IMR-90 (cell line): ENCODE measurements at regions not wholly inside any gene's neighbourhood (a gene's known extent, or its start where the extent isn't known, plus 50 kb on each side); places are given as distances from the start of the nearest gene placed in this dataset.

Source experiments
- ATAC-seq: fragments of 200-7000 bp; cut with Tn5 transposase; 2 replicates; pipeline ENCODE4 v1.9.1; 2020; ENCODE audit warnings: low read depth, mild to moderate bottlenecking, moderate library complexity
- BruUV-seq: library from RNA; stranded (reverse); fragments of 400-500 nt; replicated peaks from 2 replicates; lab custom pipeline; 2021; lab: Mats Ljungman, UMichigan
- CTCF ChIA-PET: fragments of 300-600 bp; formaldehyde crosslinking; extraction: SDS; loops from one replicate; lab custom pipeline; 2021; ENCODE audit warnings: antibody characterized with exemption; lab: Yijun Ruan, JAX
- POLR2A ChIA-PET: fragments of 300-600 bp; sonication (Branson Sonifier 250); formaldehyde crosslinking; loops from one replicate; lab custom pipeline; 2022; ENCODE audit warnings: antibody characterized with exemption; ENCODE audit not compliant: unreplicated experiment; lab: Charles Lee
- DNase-seq: peaks from one replicate; pipeline ENCODE4 v3.0.0; 2013
- H2AFZ ChIP-seq: replicated peaks from 2 replicates; pipeline ENCODE3; 2013; ENCODE audit warnings: low read length, mild to moderate bottlenecking; ENCODE audit not compliant: poor library complexity
- H2AK5ac ChIP-seq: 2 replicates; pipeline ENCODE4 v1.6.1; 2013; ENCODE audit warnings: low read depth, low read length, inconsistent platforms
- H2AK9ac ChIP-seq: replicated peaks from 2 replicates; pipeline ENCODE3; 2013; ENCODE audit warnings: mild to moderate bottlenecking, low read depth, low read length, moderate library complexity; ENCODE audit not compliant: poor library complexity
- H2BK120ac ChIP-seq: 2 replicates; pipeline ENCODE4 v1.6.1; 2013; ENCODE audit warnings: low read depth, low read length, inconsistent platforms
- H2BK15ac ChIP-seq: 3 replicates; pipeline ENCODE4 v1.6.1; 2013; ENCODE audit warnings: low read depth, low read length, inconsistent platforms
- H2BK20ac ChIP-seq: 2 replicates; pipeline ENCODE4 v1.6.1; 2013; ENCODE audit warnings: low read depth, mild to moderate bottlenecking, inconsistent platforms, low read length, moderate library complexity
- H2BK5ac ChIP-seq: 2 replicates; pipeline ENCODE4 v1.6.1; 2013; ENCODE audit warnings: mild to moderate bottlenecking, low read depth, low read length, inconsistent platforms; ENCODE audit not compliant: poor library complexity, severe bottlenecking
- H3K14ac ChIP-seq: replicated peaks from 2 replicates; pipeline ENCODE4 v1.6.1; 2013; ENCODE audit warnings: low read depth, low read length, inconsistent platforms
- H3K18ac ChIP-seq: 2 replicates; pipeline ENCODE4 v1.6.1; 2013; ENCODE audit warnings: low read depth, low read length, control low read depth
- H3K23ac ChIP-seq: 2 replicates; pipeline ENCODE4 v1.6.1; 2013; ENCODE audit warnings: low read depth, low read length, inconsistent platforms
- H3K27ac ChIP-seq: 2 replicates; pipeline ENCODE4 v1.5.1; 2013; ENCODE audit warnings: mild to moderate bottlenecking, control low read depth, low read length; ENCODE audit not compliant: insufficient read depth
- H3K27me3 ChIP-seq: 2 replicates; pipeline ENCODE4 v1.6.1; 2013; ENCODE audit warnings: low read length; ENCODE audit not compliant: control insufficient read depth, insufficient read depth
- H3K36me3 ChIP-seq: 2 replicates; pipeline ENCODE4 v1.6.1; 2013; ENCODE audit warnings: low read length, mixed read lengths; ENCODE audit not compliant: control insufficient read depth, insufficient read depth
- H3K4ac ChIP-seq: 2 replicates; pipeline ENCODE4 v1.6.1; 2013; ENCODE audit warnings: low read depth, low read length, inconsistent platforms
- H3K4me1 ChIP-seq: 2 replicates; pipeline ENCODE4 v1.6.1; 2013; ENCODE audit warnings: low read length, mixed read lengths; ENCODE audit not compliant: control insufficient read depth, insufficient read depth
- H3K4me2 ChIP-seq: 2 replicates; pipeline ENCODE4 v1.6.1; 2013; ENCODE audit warnings: low read depth, mild to moderate bottlenecking, control low read depth, low read length, moderate library complexity
- H3K4me3 ChIP-seq: 2 replicates; pipeline ENCODE4 v1.5.1; 2013; ENCODE audit warnings: low read depth, mild to moderate bottlenecking, control low read depth, low read length, moderate library complexity; ENCODE audit not compliant: insufficient read depth
- H3K56ac ChIP-seq: 2 replicates; pipeline ENCODE4 v1.6.1; 2013; ENCODE audit warnings: low read length, inconsistent platforms; ENCODE audit not compliant: insufficient read depth; ENCODE audit errors: extremely low read depth
- H3K79me1 ChIP-seq, 2 experiments: 2 replicates each; pipeline ENCODE4 v1.6.1; 2013; ENCODE audit warnings: low read length in 2 of 2, inconsistent platforms in 1 of 2, low read depth in 1 of 2
- H3K9ac ChIP-seq: 2 replicates; pipeline ENCODE4 v1.6.1; 2013; ENCODE audit warnings: low read depth, low read length, control low read depth
- H3K9me1 ChIP-seq: 2 replicates; pipeline ENCODE4 v1.6.1; 2013; ENCODE audit warnings: low read length, inconsistent platforms; ENCODE audit not compliant: insufficient read depth
- H3K9me3 ChIP-seq: 2 replicates; pipeline ENCODE4 v1.6.1; 2013; ENCODE audit warnings: low read length; ENCODE audit not compliant: control insufficient read depth, insufficient read depth
- H4K20me1 ChIP-seq: 2 replicates; pipeline ENCODE4 v1.6.1; 2013; ENCODE audit warnings: low read length, inconsistent platforms; ENCODE audit not compliant: insufficient read depth
- H4K5ac ChIP-seq: 2 replicates; pipeline ENCODE4 v1.6.1; 2013; ENCODE audit warnings: mild to moderate bottlenecking, low read depth, low read length, control low read depth
- H4K8ac ChIP-seq, 2 experiments: 2 replicates each; pipeline ENCODE4 v1.6.1; 2013; ENCODE audit warnings: low read depth in 2 of 2, low read length in 2 of 2, control low read depth in 1 of 2, inconsistent platforms in 1 of 2
- H4K91ac ChIP-seq: 2 replicates; pipeline ENCODE4 v1.6.1; 2013; ENCODE audit warnings: low read depth, low read length, inconsistent platforms; ENCODE audit not compliant: insufficient read depth
- BHLHE40 ChIP-seq: fragments of 150-350 bp; IDR thresholded peaks from 2 replicates; pipeline ENCODE4 v1.6.1; 2016; ENCODE audit warnings: mild to moderate bottlenecking, low read depth, low read length
- CEBPB ChIP-seq: IDR thresholded peaks from 2 replicates; pipeline ENCODE4 v1.6.1; 2012; ENCODE audit warnings: low read depth, low read length, improper control_type of control experiment
- FOS ChIP-seq: fragments of 150-350 bp; IDR thresholded peaks from 2 replicates; pipeline ENCODE4 v1.6.1; 2016; ENCODE audit warnings: low read depth, low read length
- MAFK ChIP-seq: IDR thresholded peaks from 2 replicates; pipeline ENCODE4 v1.6.1; 2012; ENCODE audit warnings: low read depth, low read length, improper control_type of control experiment
- MAZ ChIP-seq: IDR thresholded peaks from 2 replicates; pipeline ENCODE4 v1.6.1; 2012; ENCODE audit warnings: low read depth, mild to moderate bottlenecking, low read length, improper control_type of control experiment, moderate library complexity, borderline replicate concordance
- MXI1 ChIP-seq: IDR thresholded peaks from 2 replicates; pipeline ENCODE4 v1.6.1; 2012; ENCODE audit warnings: low read depth, mild to moderate bottlenecking, low read length, moderate library complexity, borderline replicate concordance
- NFE2L2 ChIP-seq: fragments of 150-350 bp; IDR thresholded peaks from 2 replicates; pipeline ENCODE4 v1.6.1; 2016; ENCODE audit warnings: low read depth, mild to moderate bottlenecking, low read length
- POLR2A ChIP-seq: IDR thresholded peaks from 2 replicates; pipeline ENCODE4 v1.6.1; 2012; ENCODE audit warnings: mild to moderate bottlenecking, low read depth, low read length
- RAD21 ChIP-seq: IDR thresholded peaks from 2 replicates; pipeline ENCODE4 v1.6.1; 2012; ENCODE audit warnings: low read length, improper control_type of control experiment
- RCOR1 ChIP-seq: IDR thresholded peaks from 2 replicates; pipeline ENCODE4 v1.6.1; 2012; ENCODE audit warnings: mild to moderate bottlenecking, low read length, improper control_type of control experiment; ENCODE audit not compliant: insufficient replicate concordance
- SMC3 ChIP-seq: fragments of 150-350 bp; IDR thresholded peaks from 2 replicates; pipeline ENCODE4 v1.6.1; 2016; ENCODE audit warnings: low read depth, mild to moderate bottlenecking, antibody characterized with exemption, low read length, moderate library complexity
- WGBS, 2 experiments: methylation state at CpG; one replicate each; pipeline versions ENCODE4 v1.1.5 to v1.1.7; 2013; ENCODE audit warnings: missing lambda C conversion rate in 2 of 2; ENCODE audit not compliant: insufficient read length in 1 of 2; ENCODE audit errors: extremely low coverage in 2 of 2; 5-methylcytosine and 5-hydroxymethylcytosine counted together
- dilution Hi-C: fragments of 300-500 bp; cut with HindIII; formaldehyde crosslinking; loops from one replicate; pipeline ENCODE4 v1.14.3; 2018; ENCODE audit warnings: low sequenced_read_pairs; ENCODE audit not compliant: unreplicated experiment
- in situ Hi-C: fragments of 300-500 bp; cut with MboI; formaldehyde crosslinking; loops from 3 replicates; pipeline ENCODE4 v1.14.3; 2019; ENCODE audit warnings: low sequenced_read_pairs, inconsistent platforms, mixed read lengths
- intact Hi-C: fragments of 100-400 bp; cut with micrococcal nuclease; formaldehyde crosslinking; loops from 2 replicates; pipeline ENCODE4 v1.10.0; 2022

- Histone ChIP-seq H3K36me3 (no peaks in the 10 kb centered on the region), H3K4me3 (no peak overlapping the region), H4K20me1 (no peaks in the 10 kb centered on the region), H2BK20ac (no peak overlapping the region), H3K9ac (no peak overlapping the region), H2AFZ (no peak overlapping the region), H3K4me1 (no peaks in the 10 kb centered on the region), H2BK5ac (no peak overlapping the region), H3K4ac (no peak overlapping the region), H3K9me3 (no peaks in the 10 kb centered on the region), H3K23ac (no peak overlapping the region), H3K27ac (no peak overlapping the region), H3K79me1 (no peaks in the 10 kb centered on the region), H3K27me3 (no peaks in the 10 kb centered on the region), H4K5ac (no peak overlapping the region), H3K9me1 (no peaks in the 10 kb centered on the region), H3K14ac (no peak overlapping the region), H4K91ac (no peak overlapping the region), H3K4me2 (no peak overlapping the region), H3K56ac (no peak overlapping the region), H2AK9ac (no peak overlapping the region), H2AK5ac (no peak overlapping the region), H2BK120ac (no peak overlapping the region), H4K8ac (no peak overlapping the region), H3K18ac (no peak overlapping the region), H2BK15ac (no peak overlapping the region)
- BruUV-seq: no TSS peak
- intact Hi-C loops (no loop called here), in situ Hi-C loops (no loop called here), dilution Hi-C loops (no loop called here)
- DNase-seq (no peak), ATAC-seq (no peak)
- TF ChIP-seq MAFK (no peak), MAZ (no peak), RCOR1 (no peak), FOS (no peak), CEBPB (no peak), BHLHE40 (no peak), MXI1 (no peak), POLR2A (no peak), RAD21 (no peak), SMC3 (no peak), NFE2L2 (no peak)
- ChIA-PET CTCF (no interaction called here), POLR2A (no interaction called here)
- WGBS, 2 experiments: no CpG with 5 or more reads among the region's 6 CpGs
Measured at GRCh38 chr4:31146366-31146765, 426.2 kb downstream of the PCDH7 start.
